SK-N-SH (cell line): ENCODE measurements at regions not wholly inside any gene's neighbourhood (a gene's known extent, or its start where the extent isn't known, plus 50 kb on each side); places are given as distances from the start of the nearest gene placed in this dataset.

Experiments
- CTCF ChIP-seq: fragments of 200-600 bp; sonication (generic); IDR thresholded peaks from 2 replicates; pipeline ENCODE4 v1.6.1; 2017; ENCODE audit warnings: antibody characterized with exemption, mild to moderate bottlenecking, moderate library complexity
- POLR2AphosphoS5 ChIP-seq: IDR thresholded peaks from 2 replicates; pipeline ENCODE4 v1.6.1; 2012; ENCODE audit warnings: low read depth, low read length
- SIN3A ChIP-seq: IDR thresholded peaks from 2 replicates; pipeline ENCODE4 v1.6.1; 2012; ENCODE audit warnings: low read depth, mild to moderate bottlenecking, low read length, moderate library complexity, borderline replicate concordance
- SMC3 ChIP-seq: IDR thresholded peaks from 2 replicates; pipeline ENCODE4 v1.6.1; 2012; ENCODE audit warnings: low read depth, low read length, improper control_type of control experiment
- TCF12 ChIP-seq: IDR thresholded peaks from 2 replicates; pipeline ENCODE4 v1.4.0; 2012

GRCh38 chr15:99440551-99441443, 125.0 kb upstream of the MEF2A start:
- no peak for TF ChIP-seq SIN3A
- no peak for TF ChIP-seq SMC3
- TF ChIP-seq TCF12, result no peak
- no peak for TF ChIP-seq CTCF
- no peak for TF ChIP-seq POLR2AphosphoS5
